Activated naive CD4-positive, alpha-beta T cell treated with anti-CD3 and anti-CD28 coated beads for 36 hours (primary cell): ENCODE measurements at regions not wholly inside any gene's neighbourhood (a gene's known extent, or its start where the extent isn't known, plus 50 kb on each side); places are given as distances from the start of the nearest gene placed in this dataset.
"Not testable (repeated sequence)": the region's sequence is repeated elsewhere in the genome, so short reads cannot be mapped to it uniquely, and the experiment has no call there.

Experiments
- CTCF ChIA-PET: fragments of 350-600 bp; sonication (Branson Sonifier 250); formaldehyde crosslinking; loops from one replicate; lab custom pipeline; 2021; ENCODE audit warnings: antibody characterized with exemption; lab: Charles Lee
- DNase-seq: peaks from one replicate; pipeline ENCODE4 v3.0.0-alpha.2; 2020
- H3K27ac Mint-ChIP-seq: one replicate; pipeline ENCODE4 v1.8.0; 2021; ENCODE audit warnings: mild to moderate bottlenecking, mixed read lengths
- H3K27me3 Mint-ChIP-seq: one replicate; pipeline ENCODE4 v1.8.0; 2021; ENCODE audit warnings: low read depth, mixed read lengths
- H3K36me3 Mint-ChIP-seq: one replicate; pipeline ENCODE4 v1.8.0; 2021; ENCODE audit warnings: low read depth, mixed read lengths
- H3K4me1 Mint-ChIP-seq: one replicate; pipeline ENCODE4 v1.8.0; 2021; ENCODE audit warnings: low read depth, mixed read lengths
- H3K4me3 Mint-ChIP-seq: one replicate; pipeline ENCODE4 v1.8.0; 2021; ENCODE audit warnings: mild to moderate bottlenecking, moderate library complexity, mixed read lengths
- H3K9me3 Mint-ChIP-seq: one replicate; pipeline ENCODE4 v1.8.0; 2021; ENCODE audit warnings: mixed read lengths
- intact Hi-C: fragments of 100-400 bp; cut with micrococcal nuclease; formaldehyde crosslinking; loops from one replicate; pipeline ENCODE4 v1.15.1; 2023

GRCh38 chr2:184272056-184272455 lies 326.3 kb upstream of the ZNF804A start:
- H3K27ac Mint-ChIP-seq = no peak overlapping the region
- H3K27me3 Mint-ChIP-seq = no peaks in the 10 kb centered on the region
- no peak overlapping the region for H3K4me3 Mint-ChIP-seq
- no peaks in the 10 kb centered on the region for H3K4me1 Mint-ChIP-seq
- no peak for DNase-seq
- CTCF ChIA-PET = no interaction called here
- H3K36me3 Mint-ChIP-seq = no peaks in the 10 kb centered on the region
- H3K9me3 Mint-ChIP-seq = peaks cover 2% of the 10 kb centered on the region
- intact Hi-C loops = no loop called here

DNA sequence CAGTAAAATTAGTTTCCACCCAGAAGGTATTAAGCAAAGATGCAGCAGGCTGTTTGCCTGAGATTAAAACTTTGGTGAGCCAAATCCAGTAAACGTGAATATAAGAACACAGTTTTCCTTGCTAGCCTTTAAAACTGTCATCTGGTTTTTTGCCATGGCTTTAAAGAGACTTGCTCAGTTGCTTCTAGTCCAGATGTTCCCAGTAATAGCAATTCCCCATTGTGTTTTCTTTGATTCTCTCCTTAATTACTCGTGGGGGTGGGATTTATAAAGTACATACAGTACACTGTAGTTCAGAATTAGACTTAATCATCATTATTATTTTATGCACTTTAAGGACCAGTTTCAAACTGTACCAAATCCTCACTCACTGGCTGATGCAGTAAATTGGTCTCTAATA lies 303.5 kb upstream of the ZNF804A start:
- Mint-ChIP-seq H3K27ac (no peak overlapping the region), H3K4me1 (no peaks in the 10 kb centered on the region), H3K27me3 (no peaks in the 10 kb centered on the region), H3K4me3 (no peak overlapping the region), H3K36me3 (no peaks in the 10 kb centered on the region), H3K9me3 (peaks cover 1% of the 10 kb centered on the region)
- DNase-seq = no peak
- intact Hi-C loops = no loop called here
- CTCF ChIA-PET = no interaction called here

DNA sequence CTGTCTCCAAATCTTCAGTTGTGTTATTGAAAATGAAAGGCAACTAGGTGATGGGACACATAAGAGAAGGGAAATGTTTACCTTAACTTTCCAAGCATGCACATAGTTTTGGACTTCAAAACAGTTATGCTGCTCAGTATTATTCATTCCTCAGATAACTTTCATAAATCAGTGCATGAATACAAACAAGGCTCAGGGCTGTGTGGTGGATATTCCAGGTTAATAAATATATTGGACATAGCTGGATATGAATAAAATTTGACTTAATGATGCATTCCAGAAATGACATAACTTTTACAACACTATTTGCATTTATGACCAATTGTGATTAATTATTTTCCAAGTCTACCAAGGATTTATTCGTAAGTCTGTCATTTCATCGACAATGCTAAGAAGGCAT lies 301.2 kb upstream of the ZNF804A start:
- Mint-ChIP-seq H3K36me3 (no peaks in the 10 kb centered on the region), H3K27me3 (no peaks in the 10 kb centered on the region), H3K9me3 (peaks cover 1% of the 10 kb centered on the region), H3K4me1 (no peaks in the 10 kb centered on the region), H3K27ac (no peak overlapping the region), H3K4me3 (no peak overlapping the region)
- intact Hi-C loops = no loop called here
- CTCF ChIA-PET = no interaction called here
- DNase-seq = no peak

DNA sequence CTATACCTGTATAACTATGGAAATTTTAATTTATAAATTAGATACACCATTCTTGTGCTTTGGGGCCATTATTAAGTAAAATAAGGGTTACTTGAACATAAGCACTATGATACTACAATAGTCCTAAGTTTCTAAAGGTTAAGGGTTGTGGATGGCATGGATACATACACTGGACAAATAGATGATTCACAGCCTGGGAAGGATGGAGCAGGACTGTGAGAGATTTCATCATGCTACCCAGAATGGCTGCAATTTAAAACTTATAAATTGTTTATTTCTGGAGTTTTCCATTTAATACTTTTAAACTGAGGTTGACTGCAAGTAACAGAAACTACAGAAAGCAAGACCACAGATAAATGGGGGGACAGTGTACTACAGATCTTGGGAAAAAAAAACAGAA lies 295.8 kb upstream of the ZNF804A start:
- Mint-ChIP-seq H3K36me3 (no peaks in the 10 kb centered on the region), H3K27ac (no peak overlapping the region), H3K9me3 (peaks cover 3% of the 10 kb centered on the region), H3K4me3 (no peak overlapping the region), H3K4me1 (no peaks in the 10 kb centered on the region), H3K27me3 (no peaks in the 10 kb centered on the region)
- intact Hi-C loops = no loop called here
- CTCF ChIA-PET = no interaction called here
- no peak for DNase-seq

GRCh38 chr2:184304006-184304405 lies 294.3 kb upstream of the ZNF804A start:
- no peak overlapping the region for H3K4me3 Mint-ChIP-seq
- no peaks in the 10 kb centered on the region for H3K27me3 Mint-ChIP-seq
- CTCF ChIA-PET = interaction anchor here (0.5 kb wide), 1 partner anchor 607 kb away, joined by 4 read pairs; no protein-coding TSS in a partner anchor
- DNase-seq = no peak
- intact Hi-C loops = no loop called here
- H3K4me1 Mint-ChIP-seq = no peaks in the 10 kb centered on the region
- H3K9me3 Mint-ChIP-seq = peaks cover 3% of the 10 kb centered on the region
- H3K36me3 Mint-ChIP-seq = no peaks in the 10 kb centered on the region
- H3K27ac Mint-ChIP-seq = no peak overlapping the region

DNA sequence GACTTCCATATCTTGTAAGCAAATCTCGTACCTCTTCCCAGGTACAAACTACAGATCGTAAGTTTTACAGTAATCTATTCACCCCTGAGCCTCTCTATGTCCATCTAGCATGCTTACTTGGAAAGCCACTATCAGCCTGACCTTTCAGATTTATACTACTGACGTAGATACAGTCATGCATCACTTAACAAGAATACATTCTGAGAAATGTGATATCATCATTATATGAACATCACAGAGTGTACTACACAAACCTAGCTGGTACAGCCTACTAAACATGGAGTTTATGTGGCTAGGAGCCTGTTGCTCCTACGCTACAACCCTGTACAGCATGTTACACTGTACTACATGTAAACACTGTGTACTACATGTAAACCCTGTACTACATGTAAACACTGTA lies 293.2 kb upstream of the ZNF804A start:
- CTCF ChIA-PET = no interaction called here
- H3K4me3 Mint-ChIP-seq = no peak overlapping the region
- no peaks in the 10 kb centered on the region for H3K36me3 Mint-ChIP-seq
- no peak overlapping the region for H3K27ac Mint-ChIP-seq
- DNase-seq = no peak
- peaks cover 3% of the 10 kb centered on the region for H3K9me3 Mint-ChIP-seq
- H3K4me1 Mint-ChIP-seq = no peaks in the 10 kb centered on the region
- no peaks in the 10 kb centered on the region for H3K27me3 Mint-ChIP-seq
- intact Hi-C loops = no loop called here

DNA sequence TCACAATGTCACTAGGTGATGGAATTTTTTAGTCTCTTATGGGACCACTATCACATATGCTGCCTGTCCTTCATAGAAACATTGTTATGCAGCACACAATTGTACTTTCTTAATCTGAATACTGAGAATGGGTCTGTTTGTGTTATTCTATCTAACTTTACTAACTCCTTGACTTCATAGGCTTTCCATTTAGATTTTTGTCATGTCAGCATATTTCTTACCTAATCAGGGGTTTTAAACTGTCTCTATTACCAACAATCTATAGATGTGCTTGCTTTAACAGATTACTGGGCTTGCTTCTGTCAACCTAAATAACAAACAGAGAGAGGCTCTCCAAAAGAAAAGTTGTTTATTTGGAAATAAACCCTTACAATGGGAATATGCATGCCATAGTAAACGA lies 289.6 kb upstream of the ZNF804A start:
- CTCF ChIA-PET = no interaction called here
- intact Hi-C loops = no loop called here
- H3K4me3 Mint-ChIP-seq = no peak overlapping the region
- no peak for DNase-seq
- no peaks in the 10 kb centered on the region for H3K36me3 Mint-ChIP-seq
- no peak overlapping the region for H3K27ac Mint-ChIP-seq
- no peaks in the 10 kb centered on the region for H3K27me3 Mint-ChIP-seq
- H3K4me1 Mint-ChIP-seq = no peaks in the 10 kb centered on the region
- peaks cover 3% of the 10 kb centered on the region for H3K9me3 Mint-ChIP-seq

- no peaks in the 10 kb centered on the region for H3K27me3 Mint-ChIP-seq
- H3K4me3 Mint-ChIP-seq = no peak overlapping the region
- no peaks in the 10 kb centered on the region for H3K9me3 Mint-ChIP-seq
- H3K27ac Mint-ChIP-seq = no peak overlapping the region
- CTCF ChIA-PET = no interaction called here
- intact Hi-C loops = no loop called here
- no peaks in the 10 kb centered on the region for H3K4me1 Mint-ChIP-seq
- no peak for DNase-seq
- no peaks in the 10 kb centered on the region for H3K36me3 Mint-ChIP-seq
Observed at GRCh38 chr2:184312970-184313369, 285.4 kb upstream of the ZNF804A start.

DNA sequence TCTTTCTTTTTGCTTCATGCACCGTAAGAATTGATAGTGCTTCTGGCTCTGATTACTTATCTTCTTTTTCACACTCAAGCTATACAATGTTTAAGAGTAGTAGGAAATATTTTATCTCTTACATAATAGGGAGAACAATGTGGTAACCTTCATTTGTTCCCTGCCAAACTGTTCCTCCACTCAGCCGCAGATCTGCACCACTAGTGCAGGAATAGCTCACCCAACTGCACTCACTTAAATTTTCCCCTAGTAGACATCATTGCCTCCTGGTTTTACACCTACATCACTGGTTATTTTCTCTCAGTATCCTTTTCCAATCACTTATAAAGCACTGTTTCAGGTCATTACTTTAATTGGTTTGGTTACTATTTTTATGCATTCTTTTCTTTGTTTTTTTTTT lies 283.5 kb upstream of the ZNF804A start:
- no peaks in the 10 kb centered on the region for H3K27me3 Mint-ChIP-seq
- H3K36me3 Mint-ChIP-seq = no peaks in the 10 kb centered on the region
- CTCF ChIA-PET = no interaction called here
- no peak overlapping the region for H3K27ac Mint-ChIP-seq
- intact Hi-C loops = no loop called here
- no peaks in the 10 kb centered on the region for H3K9me3 Mint-ChIP-seq
- H3K4me1 Mint-ChIP-seq = no peaks in the 10 kb centered on the region
- no peak overlapping the region for H3K4me3 Mint-ChIP-seq
- no peak for DNase-seq

DNA sequence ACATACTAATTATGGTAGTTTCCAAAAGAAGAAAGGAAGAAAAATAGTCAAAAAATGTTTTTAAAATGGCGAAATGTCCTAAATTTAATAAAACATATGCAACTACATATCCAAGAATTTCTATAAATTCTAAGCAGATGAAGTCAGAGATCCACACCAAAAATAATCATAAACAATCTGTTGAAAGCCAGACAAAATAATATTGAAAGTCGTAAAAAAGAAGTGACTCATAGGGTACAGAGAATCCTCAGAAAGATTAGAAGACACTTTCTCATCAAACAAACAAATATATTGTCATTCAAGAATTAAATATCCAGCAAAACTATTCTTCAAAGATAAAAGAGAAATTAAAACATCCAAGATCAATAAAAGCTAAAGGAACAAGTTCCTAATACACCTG lies 281.4 kb upstream of the ZNF804A start:
- no peaks in the 10 kb centered on the region for H3K36me3 Mint-ChIP-seq
- H3K27me3 Mint-ChIP-seq = no peaks in the 10 kb centered on the region
- CTCF ChIA-PET = no interaction called here
- H3K4me1 Mint-ChIP-seq = no peaks in the 10 kb centered on the region
- intact Hi-C loops = no loop called here
- H3K27ac Mint-ChIP-seq = no peak overlapping the region
- no peaks in the 10 kb centered on the region for H3K9me3 Mint-ChIP-seq
- no peak overlapping the region for H3K4me3 Mint-ChIP-seq
- DNase-seq = no peak

DNA sequence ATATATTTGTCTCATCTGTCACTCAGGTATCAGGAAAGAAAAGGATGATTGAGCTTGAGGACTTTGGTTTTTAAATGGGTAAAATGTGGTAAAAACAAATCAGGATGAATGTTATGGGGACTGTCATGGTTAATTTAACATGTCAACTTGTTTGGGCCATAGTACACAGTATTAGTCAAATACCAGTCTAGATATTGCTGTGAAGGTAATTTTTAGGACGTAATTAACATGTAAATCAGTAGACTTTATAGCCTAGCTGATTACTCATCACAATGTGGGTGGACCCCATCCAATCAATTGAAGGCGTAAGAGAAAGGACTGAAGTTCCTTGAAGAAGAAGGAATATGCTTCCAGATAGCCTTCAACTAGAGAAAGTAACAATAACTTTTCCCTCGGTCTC lies 275.7 kb upstream of the ZNF804A start:
- no peaks in the 10 kb centered on the region for H3K27me3 Mint-ChIP-seq
- no peak for DNase-seq
- H3K9me3 Mint-ChIP-seq = no peaks in the 10 kb centered on the region
- no peaks in the 10 kb centered on the region for H3K36me3 Mint-ChIP-seq
- H3K27ac Mint-ChIP-seq = no peak overlapping the region
- no peaks in the 10 kb centered on the region for H3K4me1 Mint-ChIP-seq
- H3K4me3 Mint-ChIP-seq = no peak overlapping the region
- intact Hi-C loops = no loop called here
- CTCF ChIA-PET = no interaction called here

- no peak overlapping the region for H3K4me3 Mint-ChIP-seq
- intact Hi-C loops = no loop called here
- CTCF ChIA-PET = no interaction called here
- no peak overlapping the region for H3K27ac Mint-ChIP-seq
- peaks cover 4% of the 10 kb centered on the region for H3K9me3 Mint-ChIP-seq
- H3K36me3 Mint-ChIP-seq = no peaks in the 10 kb centered on the region
- H3K27me3 Mint-ChIP-seq = no peaks in the 10 kb centered on the region
- DNase-seq = no peak
- H3K4me1 Mint-ChIP-seq = no peaks in the 10 kb centered on the region
Observed at GRCh38 chr2:184326066-184326465, 272.3 kb upstream of the ZNF804A start.

DNA sequence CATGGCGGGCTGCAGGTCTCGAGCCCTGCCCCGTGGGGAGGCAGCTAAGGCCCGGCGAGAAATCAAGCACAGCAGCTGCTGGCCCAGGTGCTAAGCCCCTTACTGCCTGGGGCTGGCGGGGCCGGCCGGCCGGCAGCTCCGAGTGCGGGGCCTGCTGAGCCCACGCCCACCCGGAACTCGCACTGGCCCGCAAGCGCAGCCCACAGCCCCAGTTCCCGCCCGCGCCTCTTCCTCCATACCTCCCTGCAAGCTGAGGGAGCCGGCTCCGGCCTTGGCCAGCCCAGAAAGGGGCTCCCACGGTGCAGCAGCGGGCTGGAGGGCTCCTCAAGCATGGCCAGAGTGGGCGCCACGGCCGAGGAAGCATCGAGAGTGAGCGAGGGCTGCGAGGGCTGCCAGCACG lies 270.5 kb upstream of the ZNF804A start:
- H3K27ac Mint-ChIP-seq, H3K27me3 Mint-ChIP-seq, H3K9me3 Mint-ChIP-seq, H3K4me1 Mint-ChIP-seq, CTCF ChIA-PET, intact Hi-C loops, H3K4me3 Mint-ChIP-seq, H3K36me3 Mint-ChIP-seq, DNase-seq: not testable (repeated sequence)

DNA sequence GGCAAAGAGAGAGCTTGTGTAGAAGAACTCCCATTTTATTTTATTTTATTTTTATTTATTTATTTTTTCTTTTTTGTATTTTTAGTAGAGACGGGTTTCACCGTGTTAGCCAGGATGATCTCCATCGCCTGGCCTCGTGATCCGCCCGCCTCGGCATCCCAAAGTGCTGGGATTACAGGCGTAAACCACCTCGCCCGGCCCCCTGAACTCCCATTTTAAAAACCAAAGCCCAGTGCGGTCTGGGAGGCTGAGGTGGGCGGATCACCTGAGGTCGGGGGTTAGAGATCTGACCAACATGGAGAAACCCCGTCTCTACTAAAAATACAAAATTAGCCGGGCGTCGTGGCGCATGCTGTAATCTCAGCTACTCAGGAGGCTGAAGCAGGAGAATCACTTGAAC lies 267.8 kb upstream of the ZNF804A start:
- H3K36me3 Mint-ChIP-seq = not testable (repeated sequence)

More for the DNA sequence above, 267.8 kb upstream of the ZNF804A start:
- H3K4me1 Mint-ChIP-seq, H3K9me3 Mint-ChIP-seq, DNase-seq, intact Hi-C loops, H3K4me3 Mint-ChIP-seq, H3K27me3 Mint-ChIP-seq, H3K27ac Mint-ChIP-seq, CTCF ChIA-PET: not testable (repeated sequence)
